ENCODE measurements at regions not wholly inside any gene's neighbourhood (a gene's known extent, or its start where the extent isn't known, plus 50 kb on each side); places are given as distances from the start of the nearest gene placed in this dataset.

DNA sequence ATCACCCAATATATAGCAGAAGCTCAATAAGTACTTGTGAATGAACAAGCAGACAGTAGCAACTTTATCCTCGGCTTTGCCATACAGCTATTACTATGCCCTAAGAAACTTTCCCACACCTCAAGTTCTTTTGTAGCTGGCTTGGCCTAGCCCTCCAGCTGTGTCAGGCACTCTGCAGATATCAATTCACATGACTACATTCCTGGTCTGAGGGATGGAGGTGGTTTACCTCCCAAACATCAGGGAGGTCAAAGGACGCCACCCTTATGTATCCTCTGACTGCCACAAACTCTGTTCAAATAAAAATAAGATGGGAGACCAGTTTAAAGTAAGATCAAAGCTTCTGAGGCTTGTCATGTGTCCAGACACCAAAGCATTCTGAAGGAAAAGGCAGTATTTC lies 416.3 kb downstream of the PIK3R1 start:
- TF ChIP-seq KLF1 (tag; IDR thresholded peaks at IDR 0.05) (no peak), ZFX (CRISPR knock-in tag; IDR thresholded peaks at IDR 0.05) (no peak), FOXA3 (CRISPR knock-in tag; conservative IDR thresholded peaks at IDR 0.05 in 1 of 2, IDR thresholded peaks at IDR 0.05 in 1 of 2) (no peak), RHOXF2B (CRISPR knock-in tag; conservative IDR thresholded peaks at IDR 0.05) (no peak), IRF2 (CRISPR knock-in tag; IDR thresholded peaks at IDR 0.05) (no peak), RFX1 (IDR thresholded peaks at IDR 0.05) (no peak)

Data from K562 (cell line).